Spleen (tissue), 7 donors: ENCODE measurements at regions not wholly inside any gene's neighbourhood (a gene's known extent, or its start where the extent isn't known, plus 50 kb on each side); places are given as distances from the start of the nearest gene placed in this dataset.

Experiments
- POLR2A ChIP-seq, 3 donors: fragments of 450-650 bp; IDR thresholded peaks; one replicate each; pipeline ENCODE4 v1.5.1; 2017; ENCODE audit warnings: antibody characterized with exemption in 3 of 3, mild to moderate bottlenecking in 1 of 3
- POLR2AphosphoS5 ChIP-seq, 3 donors: sonication (generic); formaldehyde crosslinking; IDR thresholded peaks; one replicate each; pipeline ENCODE4 v1.5.1; 2017; ENCODE audit warnings: antibody characterized with exemption in 3 of 3
- TF ChIP-seq, protein P1 (sequence below), 11 experiments: fragments of 200-600 bp in 7 of 11; fragments of 450-650 bp in 4 of 11; sonication (generic) in 4 of 11; IDR thresholded peaks in 8 of 11; conservative IDR thresholded peaks in 3 of 11; 1 replicate in 7 of 11; 2 replicates in 4 of 11; pipeline versions ENCODE4 v1.4.0 to v1.8.0; 2016 to 2021; ENCODE audit warnings: antibody characterized with exemption in 11 of 11, inconsistent platforms in 4 of 11, mild to moderate bottlenecking in 1 of 11
- donor health status: DM: no; HTN: no; CAD: no; lungs with moderate emphysema.
- donor health status: DM: no; HTN: no; CAD: no.
- donor health status: DM: no; HTN: no; CAD: no.

DNA sequence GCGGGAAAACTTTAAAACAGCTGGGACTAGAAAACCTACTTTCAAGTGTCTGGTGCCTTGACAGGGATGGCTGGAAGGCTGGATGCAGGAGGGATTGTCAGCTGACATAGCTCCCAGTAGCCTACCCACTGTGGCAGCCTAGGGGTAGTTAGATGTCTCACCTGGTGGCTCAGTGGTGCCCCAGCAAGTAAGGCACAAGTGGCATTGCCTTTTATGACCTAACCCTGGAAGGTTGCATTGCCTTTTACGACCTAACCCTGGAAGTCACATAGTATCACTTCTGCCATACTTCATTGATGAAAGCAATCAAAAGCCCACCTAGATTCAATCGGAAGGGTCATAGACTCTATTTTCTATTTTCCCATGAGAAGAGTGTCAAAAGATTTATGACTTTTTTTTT lies 724.7 kb upstream of the TBX3 start:
- TF ChIP-seq POLR2A (IDR thresholded peaks at IDR 0.05) (no peak), POLR2AphosphoS5 (IDR thresholded peaks at IDR 0.05) (no peak)
- TF ChIP-seq, protein P1, sequence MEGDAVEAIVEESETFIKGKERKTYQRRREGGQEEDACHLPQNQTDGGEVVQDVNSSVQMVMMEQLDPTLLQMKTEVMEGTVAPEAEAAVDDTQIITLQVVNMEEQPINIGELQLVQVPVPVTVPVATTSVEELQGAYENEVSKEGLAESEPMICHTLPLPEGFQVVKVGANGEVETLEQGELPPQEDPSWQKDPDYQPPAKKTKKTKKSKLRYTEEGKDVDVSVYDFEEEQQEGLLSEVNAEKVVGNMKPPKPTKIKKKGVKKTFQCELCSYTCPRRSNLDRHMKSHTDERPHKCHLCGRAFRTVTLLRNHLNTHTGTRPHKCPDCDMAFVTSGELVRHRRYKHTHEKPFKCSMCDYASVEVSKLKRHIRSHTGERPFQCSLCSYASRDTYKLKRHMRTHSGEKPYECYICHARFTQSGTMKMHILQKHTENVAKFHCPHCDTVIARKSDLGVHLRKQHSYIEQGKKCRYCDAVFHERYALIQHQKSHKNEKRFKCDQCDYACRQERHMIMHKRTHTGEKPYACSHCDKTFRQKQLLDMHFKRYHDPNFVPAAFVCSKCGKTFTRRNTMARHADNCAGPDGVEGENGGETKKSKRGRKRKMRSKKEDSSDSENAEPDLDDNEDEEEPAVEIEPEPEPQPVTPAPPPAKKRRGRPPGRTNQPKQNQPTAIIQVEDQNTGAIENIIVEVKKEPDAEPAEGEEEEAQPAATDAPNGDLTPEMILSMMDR (IDR thresholded peaks at IDR 0.05 in 8 of 11, conservative IDR thresholded peaks at IDR 0.05 in 3 of 11), result no peak
